ENCODE measurements at regions not wholly inside any gene's neighbourhood (a gene's known extent, or its start where the extent isn't known, plus 50 kb on each side); places are given as distances from the start of the nearest gene placed in this dataset.
A peak's percentile ranks its signal among the peaks of the same experiment; 100 is the strongest.

DNA sequence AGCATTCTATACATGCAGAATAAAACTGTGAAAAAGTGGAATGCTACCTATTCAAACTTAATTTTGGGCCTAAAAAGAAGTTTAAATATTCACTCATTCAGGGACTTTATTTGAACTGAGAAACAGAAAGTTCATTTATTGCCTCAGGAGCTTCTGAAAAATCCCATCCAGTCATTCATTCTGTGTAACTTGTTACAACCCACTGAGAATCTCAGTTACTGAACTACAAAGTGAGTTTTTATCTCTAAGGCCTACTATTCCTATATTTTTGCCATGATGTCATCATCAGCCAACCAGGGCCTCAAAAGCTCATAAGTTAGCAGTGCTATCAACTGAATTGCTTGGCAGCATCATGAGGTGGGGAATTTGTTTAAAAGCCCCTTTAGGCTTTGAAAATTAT lies 98.0 kb upstream of the BOC start:
- Mint-ChIP-seq H3K27me3 (no peaks in the 10 kb centered on the region), H3K36me3 (peaks cover 8% of the 10 kb centered on the region), H3K4me1 (no peaks in the 10 kb centered on the region), H3K4me3 (no peak overlapping the region), H3K27ac (no peak overlapping the region), H3K9me3 (no peaks in the 10 kb centered on the region)
- no peak for ATAC-seq

DNA sequence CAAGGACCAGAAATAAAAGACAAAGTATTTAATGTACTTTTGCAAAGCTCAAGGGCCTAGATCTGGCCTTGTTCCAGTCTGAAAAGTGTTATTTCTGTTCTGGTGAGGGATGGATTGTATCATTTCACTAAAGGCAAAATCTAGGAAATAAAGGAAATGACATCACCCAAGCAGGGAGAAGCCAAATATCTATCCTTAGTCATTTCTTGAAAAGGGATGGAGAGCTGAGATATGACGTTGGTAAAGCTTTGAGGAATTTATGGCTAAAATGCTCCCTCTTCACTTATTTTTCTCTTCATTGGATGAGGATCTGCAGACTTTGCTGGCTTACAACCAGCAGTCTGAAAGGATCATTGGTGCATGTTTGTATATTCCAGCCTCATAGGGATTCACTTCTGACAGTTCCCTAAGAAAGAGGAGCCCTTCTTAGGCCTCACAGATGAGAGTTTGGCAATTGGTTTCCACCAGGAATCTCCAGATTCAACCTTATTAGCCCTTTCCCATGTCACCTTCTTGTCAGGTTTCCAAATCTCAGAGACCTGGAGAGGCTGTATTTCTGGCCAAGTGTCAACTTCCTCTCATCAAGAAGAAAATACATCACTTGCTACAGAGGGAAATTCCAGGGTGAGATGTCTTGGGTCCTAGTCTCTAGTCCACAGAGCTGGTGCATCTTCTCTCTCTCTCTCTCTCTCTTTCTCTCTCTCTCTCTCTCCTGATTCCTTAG lies 93.7 kb upstream of the BOC start:
- no peaks in the 10 kb centered on the region for H3K9me3 Mint-ChIP-seq
- no peak overlapping the region for H3K4me3 Mint-ChIP-seq
- H3K36me3 Mint-ChIP-seq, result peaks cover 2% of the 10 kb centered on the region
- no peaks in the 10 kb centered on the region for H3K27me3 Mint-ChIP-seq
- no peak for ATAC-seq
- no peaks in the 10 kb centered on the region for H3K4me1 Mint-ChIP-seq
- no peak overlapping the region for H3K27ac Mint-ChIP-seq

DNA sequence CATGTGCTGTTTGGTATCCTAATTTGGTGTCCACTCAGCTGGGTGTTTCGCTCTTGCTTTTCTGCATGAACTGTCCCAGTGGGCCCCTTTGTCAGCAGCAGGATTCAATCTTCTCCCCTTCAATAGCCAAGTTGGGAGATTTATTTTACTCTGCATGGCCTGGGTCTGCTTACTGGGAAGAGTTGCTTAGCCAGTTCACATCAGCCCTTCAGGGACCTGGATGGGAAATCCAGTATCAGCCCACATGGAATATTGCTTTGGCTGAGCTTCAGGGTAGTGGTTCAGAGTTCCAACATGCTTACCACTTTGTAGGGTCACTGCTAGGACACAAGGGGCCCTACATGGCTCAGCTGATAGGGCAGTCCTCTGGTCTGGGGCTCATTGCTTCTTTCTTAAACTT lies 93.0 kb upstream of the BOC start:
- Mint-ChIP-seq H3K9me3 (no peaks in the 10 kb centered on the region), H3K4me3 (no peak overlapping the region), H3K27me3 (no peaks in the 10 kb centered on the region), H3K27ac (no peak overlapping the region), H3K4me1 (no peaks in the 10 kb centered on the region), H3K36me3 (no peaks in the 10 kb centered on the region)
- no peak for ATAC-seq

GRCh38 chr3:113124256-113124830 lies 87.0 kb upstream of the BOC start:
- H3K4me3 Mint-ChIP-seq, result no peak overlapping the region
- H3K9me3 Mint-ChIP-seq, result no peaks in the 10 kb centered on the region
- no peak for ATAC-seq

DNA sequence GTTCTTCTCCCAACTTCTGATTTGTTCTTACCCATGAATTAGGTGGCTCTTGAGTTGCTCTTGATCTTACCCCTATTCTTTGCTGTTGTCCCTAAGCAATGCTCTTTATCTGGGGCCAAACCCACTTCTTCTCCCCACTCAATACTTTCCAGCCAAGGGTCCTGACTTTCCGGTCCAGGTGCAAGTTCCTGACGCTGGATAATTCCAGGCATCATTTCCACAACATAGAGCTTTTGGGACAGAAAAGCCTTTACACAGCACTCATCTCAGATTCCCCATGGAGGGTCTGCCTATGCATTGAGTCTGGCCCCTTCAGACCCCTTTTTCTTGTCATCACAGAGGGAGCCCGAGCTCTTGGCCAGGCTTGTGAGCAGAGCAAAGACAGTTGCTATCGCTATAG lies 85.4 kb upstream of the BOC start:
- no peaks in the 10 kb centered on the region for H3K9me3 Mint-ChIP-seq
- H3K27me3 Mint-ChIP-seq, result no peaks in the 10 kb centered on the region
- no peak for ATAC-seq
- no peaks in the 10 kb centered on the region for H3K36me3 Mint-ChIP-seq
- H3K4me3 Mint-ChIP-seq, result no peak overlapping the region
- no peaks in the 10 kb centered on the region for H3K4me1 Mint-ChIP-seq
- no peak overlapping the region for H3K27ac Mint-ChIP-seq

More at GRCh38 chr3:113124256-113124830, 87.0 kb upstream of the BOC start:
- Mint-ChIP-seq H3K27ac (no peak overlapping the region), H3K36me3 (no peaks in the 10 kb centered on the region), H3K27me3 (no peaks in the 10 kb centered on the region), H3K4me1 (no peaks in the 10 kb centered on the region)

DNA sequence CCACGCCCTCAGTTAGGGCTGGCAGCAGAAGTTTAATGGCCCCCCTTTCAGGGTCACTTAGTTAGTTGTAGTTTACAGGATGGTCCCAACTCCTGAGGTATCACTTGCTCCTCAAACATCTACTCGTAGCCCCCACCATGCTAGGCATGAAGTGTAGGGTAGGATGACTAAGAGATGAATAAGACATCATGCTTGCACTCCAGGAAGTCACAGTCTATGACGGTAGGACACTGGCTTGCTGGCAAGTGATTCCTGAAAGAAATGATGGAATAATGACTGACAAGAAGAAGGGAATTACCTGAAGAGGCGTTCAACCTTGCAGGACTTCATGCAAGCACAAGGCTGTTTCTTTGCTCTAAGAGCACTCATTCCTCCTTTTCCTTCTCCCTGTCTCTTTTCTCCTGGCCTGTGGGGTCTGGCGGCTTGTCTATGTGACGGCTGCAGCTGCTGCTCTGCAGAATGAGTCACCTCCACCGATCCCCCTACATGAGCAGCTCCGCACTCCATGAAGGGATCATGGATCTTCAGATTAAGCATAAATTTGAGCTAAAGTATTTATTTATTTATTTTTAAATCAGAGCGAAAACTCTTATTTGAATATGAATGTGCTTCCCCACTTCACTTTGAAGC lies 82.9 kb upstream of the BOC start:
- Mint-ChIP-seq H3K27ac (no peak overlapping the region), H3K4me3 (no peak overlapping the region), H3K36me3 (no peaks in the 10 kb centered on the region), H3K27me3 (no peaks in the 10 kb centered on the region), H3K9me3 (no peaks in the 10 kb centered on the region), H3K4me1 (no peaks in the 10 kb centered on the region)
- ATAC-seq, result no peak

DNA sequence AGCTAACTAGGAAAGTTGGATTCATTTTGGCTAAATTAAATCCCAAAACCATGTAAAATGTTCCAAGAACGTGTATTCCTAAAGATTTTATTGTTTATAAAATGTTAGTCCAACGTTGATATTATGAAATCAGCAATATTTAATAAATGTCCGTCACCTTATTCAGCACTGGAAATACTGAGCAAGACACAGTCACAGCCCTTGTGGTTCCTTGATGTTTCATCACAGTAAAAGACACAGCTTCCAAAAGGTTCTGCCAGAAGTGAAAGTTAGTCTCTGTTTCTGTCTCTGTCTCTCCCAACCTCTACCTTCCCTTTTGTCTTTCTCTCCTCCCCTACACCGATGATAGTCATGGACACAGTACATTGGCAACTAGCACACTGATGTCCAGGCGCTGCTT lies 82.2 kb upstream of the BOC start:
- H3K36me3 Mint-ChIP-seq, result no peaks in the 10 kb centered on the region
- H3K27ac Mint-ChIP-seq, result no peak overlapping the region
- ATAC-seq, result no peak
- no peaks in the 10 kb centered on the region for H3K4me1 Mint-ChIP-seq
- no peaks in the 10 kb centered on the region for H3K9me3 Mint-ChIP-seq
- no peak overlapping the region for H3K4me3 Mint-ChIP-seq
- no peaks in the 10 kb centered on the region for H3K27me3 Mint-ChIP-seq

DNA sequence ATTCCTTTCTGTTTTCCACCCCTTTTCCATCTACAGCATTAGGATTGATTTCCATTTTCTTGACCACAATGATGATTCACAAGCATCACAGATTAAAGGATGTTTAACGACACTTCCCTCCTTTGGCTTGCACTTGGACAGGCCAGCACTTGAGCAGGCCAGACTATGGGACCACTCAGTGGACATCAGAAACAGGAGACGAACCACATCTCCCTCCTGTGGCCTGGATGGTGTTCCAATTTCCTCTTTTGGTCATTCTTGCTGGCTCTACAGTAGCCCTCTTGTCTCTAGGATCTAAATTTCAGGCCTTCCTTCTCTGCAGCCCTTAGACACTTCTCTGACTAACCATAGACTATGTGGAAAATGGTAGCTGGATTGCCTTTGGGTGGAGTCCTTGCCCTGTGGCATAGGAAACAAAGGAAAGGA lies 78.8 kb upstream of the BOC start:
- Mint-ChIP-seq H3K4me3 (no peak overlapping the region), H3K9me3 (no peaks in the 10 kb centered on the region), H3K36me3 (no peaks in the 10 kb centered on the region), H3K27me3 (no peaks in the 10 kb centered on the region), H3K27ac (no peak overlapping the region), H3K4me1 (no peaks in the 10 kb centered on the region)
- no peak for ATAC-seq

- no peaks in the 10 kb centered on the region for H3K36me3 Mint-ChIP-seq
- H3K27me3 Mint-ChIP-seq, result no peaks in the 10 kb centered on the region
- H3K9me3 Mint-ChIP-seq, result no peaks in the 10 kb centered on the region
- no peak overlapping the region for H3K27ac Mint-ChIP-seq
- no peaks in the 10 kb centered on the region for H3K4me1 Mint-ChIP-seq
- H3K4me3 Mint-ChIP-seq, result no peak overlapping the region
- no peak for ATAC-seq
Observed at GRCh38 chr3:113133140-113133539, 78.2 kb upstream of the BOC start.

GRCh38 chr3:113136071-113136470 lies 75.3 kb upstream of the BOC start:
- no peaks in the 10 kb centered on the region for H3K36me3 Mint-ChIP-seq
- no peak for ATAC-seq
- peaks cover 3% of the 10 kb centered on the region for H3K4me1 Mint-ChIP-seq
- H3K27ac Mint-ChIP-seq, result no peak overlapping the region
- no peaks in the 10 kb centered on the region for H3K9me3 Mint-ChIP-seq
- no peaks in the 10 kb centered on the region for H3K27me3 Mint-ChIP-seq
- H3K4me3 Mint-ChIP-seq, result no peak overlapping the region

DNA sequence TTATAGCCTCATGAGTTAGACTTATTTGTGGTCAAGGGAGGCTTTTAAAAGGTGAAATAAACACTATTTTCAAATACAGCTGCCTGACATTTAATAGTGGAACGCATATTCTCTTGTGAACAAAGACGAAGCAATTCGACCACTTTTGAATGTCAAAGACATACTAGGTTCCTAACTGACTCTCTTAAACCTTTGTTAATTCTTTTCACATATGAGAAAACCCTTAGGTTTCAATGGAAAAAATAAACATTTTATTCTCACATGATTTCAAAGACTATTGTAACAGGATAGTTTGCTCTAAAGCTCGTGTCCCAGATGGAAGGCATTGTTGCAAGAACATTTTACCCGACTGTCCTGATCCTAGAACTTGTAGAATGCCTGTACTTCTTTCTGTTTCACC lies 74.8 kb upstream of the BOC start:
- no peak overlapping the region for H3K4me3 Mint-ChIP-seq
- H3K27me3 Mint-ChIP-seq, result no peaks in the 10 kb centered on the region
- ATAC-seq, result no peak

GRCh38 chr3:113138839-113139743 lies 72.3 kb upstream of the BOC start:
- Mint-ChIP-seq H3K4me3 (no peak overlapping the region), H3K36me3 (no peaks in the 10 kb centered on the region), H3K27ac (no peak overlapping the region), H3K27me3 (no peaks in the 10 kb centered on the region), H3K9me3 (no peaks in the 10 kb centered on the region), H3K4me1 (peaks cover 7% of the 10 kb centered on the region)
- ATAC-seq, result no peak

More for the DNA sequence above, 74.8 kb upstream of the BOC start:
- Mint-ChIP-seq H3K9me3 (no peaks in the 10 kb centered on the region), H3K27ac (no peak overlapping the region), H3K4me1 (peaks cover 7% of the 10 kb centered on the region), H3K36me3 (no peaks in the 10 kb centered on the region)

DNA sequence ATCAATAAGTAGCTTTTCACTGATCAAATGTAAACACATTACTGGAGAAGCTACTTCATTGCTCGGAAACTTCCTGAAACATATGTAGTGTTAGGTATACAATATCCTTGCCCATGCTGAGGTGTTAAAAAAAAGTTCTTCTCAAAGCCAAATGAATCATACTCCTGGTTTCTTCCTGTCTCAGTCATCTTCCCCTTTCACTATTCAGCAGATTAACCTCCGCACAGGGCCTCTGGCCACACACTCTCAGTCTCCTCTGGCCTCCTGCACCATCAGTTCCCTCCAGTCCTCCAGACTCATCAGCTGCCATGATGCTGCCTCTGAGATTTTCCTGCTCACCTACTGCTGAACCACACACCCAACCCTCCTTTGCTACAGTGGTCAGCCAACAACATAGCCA lies 70.5 kb upstream of the BOC start:
- Mint-ChIP-seq H3K4me3 (no peak overlapping the region), H3K9me3 (no peaks in the 10 kb centered on the region), H3K36me3 (no peaks in the 10 kb centered on the region), H3K4me1 (peaks cover 7% of the 10 kb centered on the region), H3K27me3 (no peaks in the 10 kb centered on the region), H3K27ac (no peak overlapping the region)
- peak; percentile 53 for ATAC-seq

DNA sequence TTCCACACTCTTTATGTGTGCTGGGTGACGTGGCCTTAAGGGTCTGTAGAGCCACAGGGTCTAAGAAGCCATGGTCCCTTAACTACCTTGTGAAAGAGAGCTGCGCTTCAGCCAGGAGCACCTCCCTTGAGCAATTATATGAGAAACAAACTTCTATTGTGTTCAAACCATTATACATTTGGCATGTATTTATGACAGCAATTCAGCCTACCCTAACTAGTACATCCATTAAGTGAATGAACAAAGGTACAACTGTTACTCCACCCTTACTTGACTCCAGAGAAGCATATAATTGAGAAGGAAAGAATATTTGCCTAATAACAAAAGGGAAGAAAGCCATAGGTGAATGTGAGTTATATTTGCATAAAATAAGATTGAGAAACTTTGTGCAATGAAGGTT lies 69.8 kb upstream of the BOC start:
- no peaks in the 10 kb centered on the region for H3K36me3 Mint-ChIP-seq
- no peak overlapping the region for H3K27ac Mint-ChIP-seq
- no peaks in the 10 kb centered on the region for H3K9me3 Mint-ChIP-seq
- peaks cover 7% of the 10 kb centered on the region for H3K4me1 Mint-ChIP-seq
- no peaks in the 10 kb centered on the region for H3K27me3 Mint-ChIP-seq
- no peak overlapping the region for H3K4me3 Mint-ChIP-seq
- ATAC-seq, result no peak

DNA sequence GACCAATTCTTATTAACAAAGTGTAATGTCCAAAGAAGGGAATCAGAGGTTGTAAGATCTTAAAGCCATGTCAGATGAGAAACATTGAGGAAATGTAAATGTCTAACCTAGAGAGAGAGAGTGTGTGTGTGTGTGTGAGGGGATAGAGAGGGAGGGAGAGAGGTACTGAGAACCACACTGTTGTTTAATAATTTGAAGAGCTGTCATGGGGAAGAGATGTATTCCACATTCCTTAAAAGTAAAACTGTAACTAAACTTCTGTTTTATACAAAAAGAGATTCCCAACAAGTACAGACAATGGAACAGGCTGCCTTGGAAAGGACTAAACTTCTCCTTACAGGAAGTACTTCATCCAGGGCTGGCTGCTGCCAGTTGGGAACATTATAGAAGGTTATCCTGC lies 68.9 kb upstream of the BOC start:
- no peak overlapping the region for H3K27ac Mint-ChIP-seq

More for the DNA sequence above, 68.9 kb upstream of the BOC start:
- Mint-ChIP-seq H3K4me1 (peaks cover 7% of the 10 kb centered on the region), H3K27me3 (peaks cover under 1% of the 10 kb centered on the region), H3K4me3 (no peak overlapping the region), H3K36me3 (no peaks in the 10 kb centered on the region), H3K9me3 (no peaks in the 10 kb centered on the region)
- no peak for ATAC-seq

Data from stimulated activated memory B cell treated with anti-CD40 and anti-IgM and Interleukin-4, amounts not matched to agents 10 μg/mL and 1 μg/mL and 100 μg/mL, for 72 hours (primary cell).